Ishikawa (cell line): ENCODE measurements at regions not wholly inside any gene's neighbourhood (a gene's known extent, or its start where the extent isn't known, plus 50 kb on each side); places are given as distances from the start of the nearest gene placed in this dataset.

Experiments
- CEBPB ChIP-seq: IDR thresholded peaks from 2 replicates; pipeline ENCODE4 v1.6.1; 2012
- CREB1 ChIP-seq: IDR thresholded peaks from 2 replicates; pipeline ENCODE4 v1.6.1; 2012; ENCODE audit warnings: low read depth
- EGR1 ChIP-seq: IDR thresholded peaks from 2 replicates; pipeline ENCODE4 v1.6.1; 2012
- EP300 ChIP-seq: IDR thresholded peaks from 2 replicates; pipeline ENCODE4 v1.6.1; 2012; ENCODE audit warnings: borderline replicate concordance
- FOXM1 ChIP-seq: IDR thresholded peaks from 2 replicates; pipeline ENCODE4 v1.6.1; 2012; ENCODE audit warnings: low read depth, borderline replicate concordance
- NFIC ChIP-seq: IDR thresholded peaks from 2 replicates; pipeline ENCODE4 v1.6.1; 2012
- RAD21 ChIP-seq: IDR thresholded peaks from 2 replicates; pipeline ENCODE4 v1.6.1; 2012; ENCODE audit warnings: low read depth
- TAF1 ChIP-seq: IDR thresholded peaks from 2 replicates; pipeline ENCODE4 v1.6.1; 2012; ENCODE audit warnings: low read depth, mild to moderate bottlenecking
- TCF12 ChIP-seq: IDR thresholded peaks from 2 replicates; pipeline ENCODE4 v1.6.1; 2012; ENCODE audit warnings: low read depth
- TEAD4 ChIP-seq: IDR thresholded peaks from 2 replicates; pipeline ENCODE4 v1.6.1; 2012
- YY1 ChIP-seq: IDR thresholded peaks from 2 replicates; pipeline ENCODE4 v1.6.1; 2012; ENCODE audit warnings: low read depth
- ZBTB7A ChIP-seq: IDR thresholded peaks from 2 replicates; pipeline ENCODE4 v1.6.1; 2012; ENCODE audit warnings: low read depth
- TF ChIP-seq, protein P1 (sequence below): IDR thresholded peaks from 2 replicates; pipeline ENCODE4 v1.6.1; 2012
- TF ChIP-seq, protein P2 (sequence below): IDR thresholded peaks from 2 replicates; pipeline ENCODE4 v1.6.1; 2012; ENCODE audit warnings: low read depth, mild to moderate bottlenecking
- TF ChIP-seq, protein P3 (sequence below): IDR thresholded peaks from 2 replicates; pipeline ENCODE4 v1.6.1; 2012

DNA sequence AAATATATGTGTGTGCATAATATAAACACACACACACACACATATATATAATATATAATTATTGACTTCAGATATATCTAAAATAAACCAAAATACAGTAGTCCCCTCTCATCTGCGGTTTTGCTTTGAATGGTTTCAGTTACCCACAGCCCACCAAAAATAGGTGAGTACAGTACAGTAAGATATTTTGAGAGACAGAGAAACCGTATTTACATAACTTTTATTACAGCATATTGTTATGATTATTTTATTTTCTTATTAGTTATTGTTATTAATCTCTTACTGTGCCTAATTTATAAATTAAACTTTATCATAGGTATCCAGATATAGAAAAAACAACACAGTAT lies 564.2 kb downstream of the ACTL7B start:
- TF ChIP-seq CEBPB, result no peak
- no peak for TF ChIP-seq ZBTB7A
- no peak for TF ChIP-seq TEAD4
- no peak for TF ChIP-seq NFIC
- no peak for TF ChIP-seq CREB1
- no peak for TF ChIP-seq EP300
- TF ChIP-seq FOXM1, result no peak
- TF ChIP-seq YY1, result no peak
- no peak for TF ChIP-seq TCF12
- no peak for TF ChIP-seq EGR1
- no peak for TF ChIP-seq TAF1
- TF ChIP-seq, protein P1, sequence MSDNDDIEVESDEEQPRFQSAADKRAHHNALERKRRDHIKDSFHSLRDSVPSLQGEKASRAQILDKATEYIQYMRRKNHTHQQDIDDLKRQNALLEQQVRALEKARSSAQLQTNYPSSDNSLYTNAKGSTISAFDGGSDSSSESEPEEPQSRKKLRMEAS, result no peak

DNA sequence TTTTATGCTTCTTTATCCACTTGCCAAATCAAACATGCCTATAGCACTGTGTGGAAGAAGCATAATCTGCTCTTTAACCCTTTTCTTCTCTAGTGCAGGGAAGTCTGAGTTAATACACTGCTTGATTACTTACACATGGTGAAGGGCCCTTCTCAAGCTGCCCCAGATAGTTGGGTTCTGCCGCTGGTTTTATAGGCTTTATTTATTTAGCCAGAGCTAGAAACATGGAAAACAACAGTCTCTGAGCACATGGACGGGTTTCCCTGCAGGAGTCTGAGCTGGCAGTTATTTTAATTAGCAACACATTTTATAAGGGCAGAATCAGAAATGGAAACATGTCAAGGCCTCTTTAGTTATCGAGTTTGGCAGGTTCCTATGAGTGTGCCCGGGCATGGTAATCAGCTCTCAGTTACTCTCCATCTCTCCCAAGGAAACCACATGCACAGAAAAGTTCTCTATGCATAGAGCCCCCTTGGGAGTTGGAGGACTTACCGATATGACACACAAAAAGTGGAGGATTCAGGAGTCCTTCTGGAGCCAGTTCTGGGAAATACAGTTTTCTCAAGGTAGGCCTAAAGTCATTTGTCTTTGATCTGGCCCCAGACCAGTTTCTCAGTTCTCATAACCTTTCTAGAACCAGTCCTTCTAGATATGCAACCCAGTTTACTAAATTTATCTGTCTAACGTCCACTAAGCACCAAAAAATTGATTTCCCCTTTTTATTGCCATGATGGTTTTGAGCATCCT lies 564.8 kb downstream of the ACTL7B start:
- TF ChIP-seq YY1, result no peak
- TF ChIP-seq, protein P2, sequence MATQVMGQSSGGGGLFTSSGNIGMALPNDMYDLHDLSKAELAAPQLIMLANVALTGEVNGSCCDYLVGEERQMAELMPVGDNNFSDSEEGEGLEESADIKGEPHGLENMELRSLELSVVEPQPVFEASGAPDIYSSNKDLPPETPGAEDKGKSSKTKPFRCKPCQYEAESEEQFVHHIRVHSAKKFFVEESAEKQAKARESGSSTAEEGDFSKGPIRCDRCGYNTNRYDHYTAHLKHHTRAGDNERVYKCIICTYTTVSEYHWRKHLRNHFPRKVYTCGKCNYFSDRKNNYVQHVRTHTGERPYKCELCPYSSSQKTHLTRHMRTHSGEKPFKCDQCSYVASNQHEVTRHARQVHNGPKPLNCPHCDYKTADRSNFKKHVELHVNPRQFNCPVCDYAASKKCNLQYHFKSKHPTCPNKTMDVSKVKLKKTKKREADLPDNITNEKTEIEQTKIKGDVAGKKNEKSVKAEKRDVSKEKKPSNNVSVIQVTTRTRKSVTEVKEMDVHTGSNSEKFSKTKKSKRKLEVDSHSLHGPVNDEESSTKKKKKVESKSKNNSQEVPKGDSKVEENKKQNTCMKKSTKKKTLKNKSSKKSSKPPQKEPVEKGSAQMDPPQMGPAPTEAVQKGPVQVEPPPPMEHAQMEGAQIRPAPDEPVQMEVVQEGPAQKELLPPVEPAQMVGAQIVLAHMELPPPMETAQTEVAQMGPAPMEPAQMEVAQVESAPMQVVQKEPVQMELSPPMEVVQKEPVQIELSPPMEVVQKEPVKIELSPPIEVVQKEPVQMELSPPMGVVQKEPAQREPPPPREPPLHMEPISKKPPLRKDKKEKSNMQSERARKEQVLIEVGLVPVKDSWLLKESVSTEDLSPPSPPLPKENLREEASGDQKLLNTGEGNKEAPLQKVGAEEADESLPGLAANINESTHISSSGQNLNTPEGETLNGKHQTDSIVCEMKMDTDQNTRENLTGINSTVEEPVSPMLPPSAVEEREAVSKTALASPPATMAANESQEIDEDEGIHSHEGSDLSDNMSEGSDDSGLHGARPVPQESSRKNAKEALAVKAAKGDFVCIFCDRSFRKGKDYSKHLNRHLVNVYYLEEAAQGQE, result no peak

DNA sequence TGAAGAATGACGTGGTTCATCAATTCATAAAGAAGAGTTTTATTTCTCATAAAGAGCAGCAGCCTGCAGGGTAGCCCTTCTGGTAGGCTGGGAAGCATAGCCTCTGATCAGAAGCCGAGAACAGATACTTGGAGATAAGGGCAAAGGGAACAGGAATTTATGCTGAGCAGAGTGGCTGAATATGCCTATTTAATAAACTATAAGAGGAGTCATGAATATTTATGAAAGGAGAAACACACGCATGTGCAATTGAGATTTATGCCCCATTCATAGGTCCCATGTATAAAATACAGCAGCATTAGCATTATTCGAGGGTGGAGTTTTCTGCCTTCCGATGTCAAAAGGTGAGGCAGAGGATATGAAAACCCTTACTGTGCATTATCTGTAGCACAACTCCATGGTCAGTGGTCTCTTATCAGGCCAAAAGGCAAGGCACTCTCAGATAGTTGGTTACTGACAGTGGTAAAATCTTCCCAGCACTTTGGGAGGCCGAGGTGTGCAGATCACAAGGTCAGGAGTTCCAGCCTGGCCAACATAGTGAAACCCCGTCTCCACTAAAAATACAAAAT lies 569.1 kb downstream of the ACTL7B start:
- TF ChIP-seq, protein P3, sequence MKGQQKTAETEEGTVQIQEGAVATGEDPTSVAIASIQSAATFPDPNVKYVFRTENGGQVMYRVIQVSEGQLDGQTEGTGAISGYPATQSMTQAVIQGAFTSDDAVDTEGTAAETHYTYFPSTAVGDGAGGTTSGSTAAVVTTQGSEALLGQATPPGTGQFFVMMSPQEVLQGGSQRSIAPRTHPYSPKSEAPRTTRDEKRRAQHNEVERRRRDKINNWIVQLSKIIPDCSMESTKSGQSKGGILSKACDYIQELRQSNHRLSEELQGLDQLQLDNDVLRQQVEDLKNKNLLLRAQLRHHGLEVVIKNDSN, result no peak
- TF ChIP-seq, protein P2, result no peak

DNA sequence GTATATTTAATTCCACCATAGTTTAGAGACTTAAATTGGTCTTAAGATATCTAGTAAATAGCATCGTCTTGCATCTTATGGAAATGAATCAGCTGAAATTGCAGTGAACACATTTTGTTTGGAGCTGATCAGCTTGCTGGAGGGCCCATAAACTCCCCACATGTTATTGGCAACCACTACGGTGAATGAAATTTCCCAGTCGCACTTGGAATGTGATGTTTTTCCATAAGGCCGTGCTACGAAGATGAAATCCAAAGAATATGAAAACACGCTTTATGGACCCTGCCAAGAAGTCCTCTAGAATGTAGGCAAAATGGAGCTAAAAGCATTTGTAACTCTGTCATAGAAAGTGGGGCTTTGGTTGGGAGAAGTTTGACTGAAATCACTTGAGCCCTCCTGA lies 572.1 kb downstream of the ACTL7B start:
- TF ChIP-seq TEAD4 (no peak), FOXM1 (no peak), CREB1 (no peak), CEBPB (no peak), TAF1 (no peak)

DNA sequence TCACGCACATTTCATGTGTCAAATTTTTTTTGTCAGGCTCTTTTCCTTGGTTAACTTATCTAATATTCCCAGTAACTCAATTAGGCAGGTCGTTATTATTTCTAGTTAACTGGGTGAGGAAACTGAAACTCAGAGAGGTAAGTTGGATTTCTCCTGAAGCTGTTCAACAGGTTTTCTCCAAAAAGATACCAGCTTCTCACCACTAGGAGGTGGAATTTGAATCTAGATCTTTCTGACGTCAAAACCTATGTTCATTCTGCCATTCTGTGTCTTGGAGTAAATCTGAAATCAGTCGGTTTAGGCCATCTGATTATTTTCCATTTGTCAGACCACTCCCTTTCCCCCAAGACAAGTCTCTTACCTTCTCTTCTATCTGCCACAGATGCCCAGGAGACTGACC lies 572.9 kb downstream of the ACTL7B start:
- TF ChIP-seq RAD21 (0 out of 2 replicates have a peak, but pooled peaks have one; percentile 3), CREB1 (no peak), ZBTB7A (no peak), NFIC (no peak)

DNA sequence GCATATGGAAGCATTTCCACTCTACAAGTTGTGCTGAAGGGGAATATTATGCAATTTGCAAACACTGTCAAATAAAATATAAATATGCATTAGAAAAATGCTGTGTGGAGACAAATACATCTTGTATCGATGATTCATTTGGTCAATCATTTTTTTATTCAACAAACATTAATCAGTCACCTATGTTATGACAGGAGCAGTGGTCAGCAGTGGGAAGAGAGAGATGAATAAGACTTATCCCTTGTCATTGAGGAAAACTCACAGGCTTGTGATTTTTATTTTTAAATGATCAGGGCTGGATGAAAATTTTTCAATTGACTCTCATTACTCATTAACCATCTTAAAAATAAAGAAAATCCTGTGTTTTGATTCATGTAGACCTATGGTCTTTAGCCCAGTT lies 574.1 kb downstream of the ACTL7B start:
- TF ChIP-seq EP300, result no peak
- TF ChIP-seq YY1, result no peak
- TF ChIP-seq RAD21, result no peak
- TF ChIP-seq, protein P3, result no peak
- TF ChIP-seq TCF12, result no peak
- no peak for TF ChIP-seq TEAD4

DNA sequence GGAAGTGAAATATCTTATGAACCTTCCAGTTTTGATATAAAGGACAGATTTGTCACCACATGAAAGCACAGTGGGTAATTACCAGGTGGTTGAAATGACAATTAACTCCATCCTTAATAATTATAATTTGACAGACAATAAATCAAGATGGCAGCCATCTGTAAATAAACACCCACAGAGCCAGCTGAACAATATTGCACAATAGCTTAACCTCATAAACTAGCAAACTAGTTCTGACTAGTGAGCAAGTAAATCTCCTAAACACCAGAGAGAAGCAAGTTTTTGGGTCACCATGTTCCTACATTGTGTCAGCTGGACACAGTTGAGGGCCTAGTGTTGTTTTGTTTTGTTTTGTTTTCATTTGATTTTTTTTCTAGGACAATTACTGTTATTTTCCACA lies 577.4 kb downstream of the ACTL7B start:
- TF ChIP-seq CEBPB, result no peak
- no peak for TF ChIP-seq EGR1
- TF ChIP-seq TEAD4, result no peak
- TF ChIP-seq, protein P3, result no peak
- no peak for TF ChIP-seq EP300
- TF ChIP-seq TCF12, result no peak
- TF ChIP-seq, protein P2, result no peak
- no peak for TF ChIP-seq FOXM1
- TF ChIP-seq, protein P1, result no peak
- TF ChIP-seq TAF1, result no peak
- no peak for TF ChIP-seq NFIC
- TF ChIP-seq CREB1, result no peak
- TF ChIP-seq RAD21, result no peak
- no peak for TF ChIP-seq YY1
